GM18519 (cell line): ENCODE measurements at regions not wholly inside any gene's neighbourhood (a gene's known extent, or its start where the extent isn't known, plus 50 kb on each side); places are given as distances from the start of the nearest gene placed in this dataset.

Source experiments
- ATAC-seq: cut with Tn5 transposase; IDR thresholded peaks from one replicate; pipeline ENCODE4 v1.9.1; 2021; ENCODE audit warnings: mild to moderate bottlenecking, moderate library complexity; ENCODE audit not compliant: unreplicated experiment, low FRiP score

DNA sequence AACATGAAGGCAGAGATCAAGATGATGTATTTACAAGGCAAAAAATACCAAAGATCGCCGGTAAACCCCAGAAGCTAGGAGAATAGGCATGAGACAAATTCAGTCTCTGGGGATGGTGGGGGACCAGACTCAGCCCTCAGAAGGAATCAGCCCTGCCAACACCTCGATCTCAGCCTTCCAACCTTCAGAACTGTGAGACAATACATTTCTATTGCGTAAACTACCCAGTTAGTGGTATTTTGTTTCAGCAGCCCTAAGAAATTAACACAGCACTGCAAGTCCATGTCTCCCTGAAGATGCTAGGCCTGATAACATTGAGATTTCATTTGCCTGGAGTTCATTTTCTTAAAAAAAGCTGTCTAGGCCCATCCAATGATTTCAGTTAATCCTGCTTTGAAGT is 622.5 kb downstream of the PTPRC start:
- no peak for ATAC-seq

- ATAC-seq, result no peak
These were observed 625.4 kb downstream of the PTPRC start for GRCh38 chr1:199264283-199264682.

GRCh38 chr1:199264911-199265310 is 626.1 kb downstream of the PTPRC start:
- no peak for ATAC-seq

DNA sequence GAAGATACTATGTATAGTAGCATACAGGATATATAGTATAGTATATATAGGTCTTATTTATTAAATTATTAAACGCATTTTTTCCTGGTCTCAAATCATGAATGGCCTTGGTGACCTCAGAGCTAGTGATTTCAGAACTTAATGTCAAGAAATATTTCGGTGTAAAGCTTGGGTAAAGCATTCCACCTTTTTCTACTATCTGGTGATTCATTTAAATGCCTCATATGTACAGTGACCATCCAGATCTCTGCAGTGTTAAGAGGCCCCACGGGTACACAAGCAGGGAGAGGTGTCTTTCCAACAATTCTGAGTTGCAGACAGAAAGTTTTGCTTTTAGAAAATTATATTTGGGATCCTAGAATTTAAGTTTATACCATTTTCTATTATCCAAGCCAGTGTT is 626.5 kb downstream of the PTPRC start:
- ATAC-seq, result no peak

DNA sequence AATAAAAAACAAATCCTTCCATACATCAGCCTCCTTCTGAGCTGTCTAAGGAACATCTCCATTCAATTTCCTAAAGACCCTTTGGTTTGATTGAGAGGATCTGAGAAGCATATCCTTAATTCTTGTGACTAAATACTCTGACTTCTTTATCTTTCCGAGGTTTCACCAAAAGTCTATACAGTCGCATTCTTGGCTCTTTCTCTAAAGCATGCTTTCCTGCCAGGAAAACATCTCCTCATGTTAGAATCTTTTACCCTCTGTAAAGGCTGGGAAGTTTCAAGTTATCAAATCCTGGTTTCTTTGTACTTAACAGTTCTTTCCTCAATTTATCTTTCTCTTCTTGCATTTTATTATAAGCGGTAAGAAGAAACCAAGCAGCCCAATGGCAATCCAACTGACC is 630.4 kb downstream of the PTPRC start:
- no peak for ATAC-seq

DNA sequence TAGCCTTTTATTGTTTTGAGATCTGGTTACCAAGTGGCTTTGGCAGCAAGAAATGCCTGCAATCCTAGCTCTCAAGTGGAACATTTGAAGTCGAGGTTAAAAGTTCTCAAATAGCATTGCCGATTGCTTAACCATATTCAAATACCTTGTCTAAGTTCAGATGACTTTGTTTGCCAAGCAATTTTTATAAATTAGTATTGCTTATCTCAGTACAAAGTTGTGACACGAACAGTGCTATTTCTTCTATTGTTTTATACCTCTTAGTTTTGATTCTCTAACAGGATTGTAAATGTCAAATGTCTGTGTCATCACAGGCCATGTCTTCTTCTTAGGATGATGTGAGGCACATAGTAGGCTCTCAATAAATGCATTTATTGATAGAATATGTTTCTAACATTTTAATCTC is 633.3 kb downstream of the PTPRC start:
- no peak for ATAC-seq

DNA sequence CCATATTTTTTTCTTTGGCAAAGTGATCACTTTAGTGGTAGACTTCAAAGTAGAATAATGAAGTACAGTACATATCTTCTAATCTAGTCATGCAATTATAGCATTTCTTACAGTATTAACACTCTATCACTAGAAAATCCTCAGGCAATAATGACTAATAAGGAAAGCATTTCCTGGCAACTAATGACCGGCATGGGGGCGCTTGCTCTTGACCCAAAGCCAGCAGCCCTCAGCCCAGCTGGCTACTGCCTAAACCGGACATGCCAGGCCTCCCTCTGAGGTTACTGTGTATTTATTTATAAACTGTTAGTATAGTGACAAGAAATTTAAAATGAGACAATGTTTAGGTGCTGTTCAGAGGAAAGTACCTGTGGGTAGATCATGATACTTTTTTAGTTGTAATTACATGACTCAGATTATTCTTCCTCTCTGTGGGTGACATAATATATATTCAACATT is 633.8 kb downstream of the PTPRC start:
- ATAC-seq, result peak; percentile 79

GRCh38 chr1:199273837-199274379 is 635.1 kb downstream of the PTPRC start:
- ATAC-seq, result no peak

GRCh38 chr1:199279067-199279466 is 640.2 kb downstream of the PTPRC start:
- no peak for ATAC-seq

DNA sequence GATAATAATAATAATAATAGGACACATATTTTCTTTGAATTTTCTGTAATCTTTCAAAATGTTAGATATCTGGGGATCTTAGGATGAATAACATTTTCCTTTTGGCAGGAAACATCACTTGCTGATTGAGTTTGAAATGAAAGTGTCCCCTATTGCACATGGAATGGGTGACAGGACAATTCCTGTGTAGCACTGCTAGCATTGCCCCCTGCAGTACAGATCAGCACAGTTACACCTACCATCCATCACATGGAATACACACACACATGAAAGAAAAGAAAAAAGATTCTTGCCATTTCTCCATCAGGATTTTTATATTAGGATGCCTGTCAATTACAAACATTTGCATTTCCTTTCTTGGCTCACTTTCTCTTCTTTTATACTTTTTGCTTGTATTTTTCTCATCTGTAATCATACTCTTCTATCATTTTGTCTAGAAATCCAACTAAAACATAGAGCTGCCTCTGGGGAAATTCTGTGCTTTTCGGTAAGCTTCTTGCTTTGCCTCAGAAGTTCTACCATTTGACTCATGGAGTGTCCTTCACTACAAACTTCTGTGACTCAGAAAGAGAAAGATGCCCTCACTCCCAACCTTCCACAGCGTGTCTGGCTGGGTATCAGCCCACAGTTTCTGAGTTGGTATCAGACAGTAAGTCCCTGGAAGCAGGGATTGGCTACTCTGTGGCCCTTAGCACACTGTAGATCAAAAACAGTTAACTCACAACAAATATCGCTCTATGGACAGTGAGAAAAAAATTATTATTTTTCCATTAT is 641.2 kb downstream of the PTPRC start:
- ATAC-seq, result no peak

DNA sequence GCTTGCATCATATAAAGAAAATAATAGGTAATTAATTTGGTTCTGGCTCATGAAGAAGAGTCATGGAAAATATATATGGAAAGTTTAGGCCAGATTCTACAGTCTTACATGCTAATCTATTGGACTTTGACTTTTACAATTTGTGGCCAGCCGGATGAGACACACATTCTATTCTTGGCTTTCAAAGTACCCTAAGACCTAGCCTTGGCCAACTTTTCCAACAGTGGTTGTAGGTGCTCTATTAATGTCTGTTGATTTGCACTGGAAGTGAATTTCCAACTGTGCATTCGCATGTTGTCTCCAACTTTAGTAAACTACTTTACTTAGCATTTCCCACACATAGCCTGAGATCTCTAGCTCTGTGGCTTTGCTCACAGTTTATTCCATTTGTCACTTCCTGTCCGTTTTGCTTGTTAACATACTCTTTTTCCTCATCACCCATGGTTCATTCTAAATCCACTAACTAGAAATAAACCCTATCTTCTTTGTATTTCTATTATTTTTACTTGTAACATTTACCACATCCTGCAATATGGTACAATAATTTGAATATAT is 644.0 kb downstream of the PTPRC start:
- no peak for ATAC-seq

DNA sequence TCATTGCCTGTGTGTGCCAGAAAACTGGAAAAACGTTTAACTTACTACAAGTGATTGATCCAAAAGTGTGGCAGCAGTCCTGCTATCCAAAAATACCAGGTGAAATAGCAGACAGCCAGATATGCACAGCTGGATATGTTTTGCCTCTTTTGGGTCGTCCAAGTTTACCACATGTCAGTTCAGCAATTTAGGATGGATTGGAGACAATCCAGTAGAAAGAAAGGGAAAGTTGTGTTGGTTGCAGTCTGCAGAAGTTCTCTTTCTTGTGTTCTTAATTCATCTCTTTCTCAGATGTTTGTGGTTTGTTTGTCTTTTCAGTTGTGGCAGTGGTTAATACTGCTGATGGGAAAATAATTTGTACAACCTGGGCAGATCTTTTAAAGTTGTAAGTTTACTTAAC is 645.0 kb downstream of the PTPRC start:
- ATAC-seq, result no peak

DNA sequence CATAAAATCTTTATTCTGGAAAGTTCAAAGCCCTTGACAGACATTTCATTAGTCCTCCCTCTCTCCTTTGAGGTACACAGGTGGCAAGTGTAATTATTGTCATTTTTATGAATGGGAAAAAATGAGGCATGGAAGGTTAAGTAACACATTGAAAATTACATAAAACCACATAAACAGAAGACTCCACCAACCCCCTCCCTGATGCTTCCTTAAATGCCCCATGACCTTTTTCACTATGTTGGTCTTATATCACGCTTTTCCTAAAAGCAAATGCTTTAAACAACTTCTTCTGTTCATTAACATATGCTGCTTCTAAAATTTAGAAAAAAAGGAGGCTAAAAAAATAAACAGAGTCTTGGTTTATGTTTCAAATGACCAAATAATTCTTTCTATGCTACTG is 648.4 kb downstream of the PTPRC start:
- ATAC-seq, result no peak

- no peak for ATAC-seq
These were observed 648.8 kb downstream of the PTPRC start for GRCh38 chr1:199287647-199288046.

GRCh38 chr1:199290186-199290585 is 651.3 kb downstream of the PTPRC start:
- ATAC-seq, result no peak

DNA sequence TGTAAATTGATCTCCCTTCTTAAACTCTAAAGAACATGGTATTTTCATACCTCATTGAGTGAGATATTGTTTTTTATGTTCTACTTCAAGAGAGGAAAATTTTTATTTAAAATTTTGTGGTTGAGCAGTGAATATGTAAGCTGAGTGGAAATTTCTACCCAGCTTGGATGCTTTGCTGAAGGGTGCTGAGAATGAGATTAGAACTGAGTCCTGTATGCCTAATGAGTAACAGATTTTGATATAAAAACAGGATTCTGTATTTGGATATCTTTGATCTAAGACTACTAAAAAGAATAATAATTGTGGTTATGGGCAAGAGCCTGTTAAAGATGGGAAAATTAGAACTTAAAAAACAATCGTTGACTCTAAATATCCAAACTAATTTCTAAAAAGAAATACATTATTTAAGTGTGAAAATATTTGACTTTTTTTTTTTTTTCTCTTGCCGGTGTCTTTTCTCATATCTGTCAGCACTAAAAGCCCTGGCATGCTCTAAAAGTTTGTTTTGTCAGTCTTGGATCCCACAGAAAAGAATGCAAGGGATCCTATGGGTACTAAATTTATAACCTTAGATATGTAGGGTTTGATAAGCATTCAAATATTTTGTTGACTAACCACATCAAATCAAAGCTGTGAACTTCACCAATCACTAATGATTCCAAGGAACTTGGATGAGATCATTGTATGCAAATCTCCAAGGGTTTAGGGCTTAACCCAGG is 652.3 kb downstream of the PTPRC start:
- no peak for ATAC-seq

- no peak for ATAC-seq
These were observed 654.1 kb downstream of the PTPRC start for GRCh38 chr1:199292896-199293295.

DNA sequence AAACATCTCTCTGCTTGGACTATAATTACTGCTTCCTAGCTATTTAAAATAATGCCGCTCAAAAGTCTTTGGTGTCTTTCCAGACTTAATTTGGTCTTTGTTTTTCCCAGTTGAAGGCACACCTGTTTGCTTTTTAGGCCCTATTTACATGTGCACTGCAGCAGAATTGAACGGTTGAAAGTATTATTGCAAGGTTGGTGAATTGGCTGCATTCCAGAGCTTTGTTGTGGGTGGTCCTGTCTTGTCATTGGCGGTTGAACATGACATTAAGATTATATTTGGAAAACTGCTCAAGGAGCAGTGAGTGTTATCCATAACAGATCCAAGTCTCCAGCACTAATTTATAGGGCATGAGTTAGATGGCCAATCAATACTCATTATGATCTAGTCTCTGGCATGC is 656.3 kb downstream of the PTPRC start:
- ATAC-seq, result no peak

DNA sequence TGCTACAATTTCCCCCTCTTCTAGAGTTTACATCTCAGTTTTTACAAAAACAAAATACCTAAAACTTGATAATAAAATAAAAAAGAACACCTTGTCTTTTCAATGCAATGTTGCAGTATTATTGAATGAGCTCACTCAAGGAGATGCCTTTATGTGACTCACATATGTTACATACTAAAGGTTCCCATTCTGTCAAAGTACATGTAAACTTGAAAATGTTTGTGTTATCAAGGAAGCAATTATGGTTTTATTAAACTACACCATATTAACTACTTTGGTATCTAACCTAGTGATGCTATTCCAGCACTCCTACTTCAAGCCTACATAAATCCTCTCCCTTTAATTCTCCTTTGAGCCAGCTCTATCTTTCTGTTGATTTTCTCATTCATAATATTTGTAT is 658.3 kb downstream of the PTPRC start:
- no peak for ATAC-seq

GRCh38 chr1:199297887-199298286 is 659.0 kb downstream of the PTPRC start:
- ATAC-seq, result no peak

GRCh38 chr1:199298825-199299224 is 660.0 kb downstream of the PTPRC start:
- no peak for ATAC-seq
